Epithelial cell of esophagus (primary cell): ENCODE measurements at regions not wholly inside any gene's neighbourhood (a gene's known extent, or its start where the extent isn't known, plus 50 kb on each side); places are given as distances from the start of the nearest gene placed in this dataset.
A peak's percentile ranks its signal among the peaks of the same experiment; 100 is the strongest.

Experiments used
- DNase-seq: peaks from one replicate; pipeline ENCODE4 v3.0.0; 2010; ENCODE audit warnings: low read depth
- H3K4me3 ChIP-seq: 2 replicates; pipeline ENCODE4 v1.5.1; 2011; ENCODE audit warnings: mild to moderate bottlenecking, low read length, control low read depth
- CTCF ChIP-seq: IDR thresholded peaks from 2 replicates; pipeline ENCODE4 v1.5.1; 2011; ENCODE audit warnings: low read depth, mild to moderate bottlenecking, low read length, control low read depth, inconsistent platforms; ENCODE audit not compliant: insufficient read depth; ENCODE audit errors: missing control alignments

DNA sequence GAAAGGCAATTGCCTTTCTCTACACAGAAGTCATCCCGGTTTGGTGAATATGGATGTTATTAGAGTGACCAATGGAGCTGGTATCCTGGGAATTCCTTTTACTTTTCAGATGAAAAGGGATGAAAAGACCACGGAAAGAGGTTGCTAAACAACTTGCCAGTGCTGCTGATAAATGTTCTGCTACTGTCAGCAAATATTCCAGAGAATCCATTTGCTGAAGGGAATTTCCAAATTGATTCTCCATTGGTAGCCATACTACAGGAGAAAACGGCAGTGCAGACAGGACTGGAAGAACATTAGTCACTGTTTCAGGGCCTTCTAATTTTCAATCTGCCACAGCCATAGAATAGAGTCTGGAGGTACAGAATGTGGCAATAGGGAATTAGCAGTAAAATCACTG, 451.5 kb downstream of the PCDH11X start:
- DNase-seq = no peak
- no peak for TF ChIP-seq CTCF
- no peak overlapping the region for H3K4me3 ChIP-seq

GRCh38 chrX:92231391-92231790, 452.2 kb downstream of the PCDH11X start:
- H3K4me3 ChIP-seq = no peak overlapping the region
- no peak for TF ChIP-seq CTCF
- peak; percentile 2 for DNase-seq

- no peak overlapping the region for H3K4me3 ChIP-seq
- no peak for DNase-seq
- no peak for TF ChIP-seq CTCF
Measured at GRCh38 chrX:92232182-92232581, 453.0 kb downstream of the PCDH11X start.

DNA sequence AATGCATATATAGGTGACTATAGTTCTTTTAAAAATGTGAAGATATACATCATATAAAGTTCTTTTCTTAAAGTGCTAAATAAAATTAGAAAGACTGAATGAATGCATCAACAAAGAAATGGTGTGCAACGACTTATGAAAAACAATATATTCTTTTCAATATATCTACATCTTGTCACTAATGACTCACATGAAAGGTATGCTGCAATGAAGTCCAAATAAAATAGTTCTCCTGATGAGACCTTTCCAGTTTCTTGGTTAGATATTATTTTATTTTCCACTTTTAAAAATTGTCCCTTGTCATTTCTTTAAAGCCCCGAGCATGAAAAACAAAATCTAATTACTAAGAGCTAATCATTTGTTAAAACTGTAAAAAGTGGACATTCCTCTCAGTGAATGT, 462.1 kb downstream of the PCDH11X start:
- no peak overlapping the region for H3K4me3 ChIP-seq
- TF ChIP-seq CTCF = no peak
- no peak for DNase-seq

DNA sequence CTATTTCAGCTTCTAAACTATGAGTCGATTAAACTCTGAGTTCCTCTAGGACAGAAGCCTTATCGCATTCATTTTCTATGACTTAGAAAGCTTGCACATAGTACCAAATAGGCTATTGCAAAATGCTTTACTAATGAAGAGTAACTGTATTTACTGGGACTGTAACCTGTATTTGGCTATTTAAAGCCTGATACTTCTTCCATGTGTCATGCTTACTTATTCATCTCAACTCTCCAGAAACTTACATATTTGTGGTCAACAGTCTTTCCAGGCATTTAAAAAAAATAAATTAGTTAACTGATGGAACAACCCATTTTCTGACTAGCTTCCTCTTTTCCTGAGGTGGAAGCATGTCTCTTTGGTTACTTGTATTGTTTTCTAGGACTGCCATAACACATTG, 467.9 kb downstream of the PCDH11X start:
- peak; percentile 2 for DNase-seq

DNA sequence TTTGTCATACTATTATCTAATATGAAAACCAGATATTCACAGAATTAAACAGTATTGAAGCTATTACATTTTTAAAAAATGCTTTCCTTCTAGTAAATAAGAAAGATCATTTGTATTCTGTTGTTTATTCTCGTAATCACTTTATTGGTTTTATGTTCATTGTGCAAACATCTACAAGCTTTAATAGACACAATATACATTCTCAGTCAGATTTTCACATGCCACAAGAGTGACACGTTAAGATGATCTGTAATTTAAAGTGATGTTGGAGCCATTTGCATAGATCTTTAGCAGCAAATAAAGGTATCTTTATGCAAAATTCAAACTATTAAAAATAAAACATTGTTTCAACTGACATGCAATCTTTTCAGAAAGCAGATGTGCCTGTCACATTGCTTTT, 469.9 kb downstream of the PCDH11X start:
- no peak for TF ChIP-seq CTCF
- no peak overlapping the region for H3K4me3 ChIP-seq
- no peak for DNase-seq

More for the DNA sequence above, 467.9 kb downstream of the PCDH11X start:
- H3K4me3 ChIP-seq = no peak overlapping the region
- TF ChIP-seq CTCF = no peak

DNA sequence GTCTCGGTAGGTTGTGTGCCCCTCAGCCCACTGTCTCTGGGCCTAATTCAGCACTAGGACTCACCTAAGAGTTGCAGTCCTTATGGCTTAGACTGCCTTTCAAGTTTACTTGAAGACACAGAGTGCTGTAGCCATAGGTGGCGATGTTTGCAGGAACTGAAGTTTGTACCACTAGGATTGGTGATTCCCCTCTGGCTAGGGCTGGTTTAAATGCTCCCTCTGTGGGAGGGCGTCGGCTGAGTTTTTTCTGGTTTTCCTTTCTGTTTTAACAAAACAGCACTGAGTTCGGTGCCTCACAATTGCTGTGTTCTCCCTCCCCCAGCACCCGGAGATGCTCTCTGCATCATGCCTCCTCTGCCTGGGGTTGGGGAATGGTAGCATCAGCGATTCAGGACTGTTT, 480.9 kb downstream of the PCDH11X start:
- H3K4me3 ChIP-seq = no peak overlapping the region
- TF ChIP-seq CTCF = no peak
- no peak for DNase-seq
